Omental fat pad (tissue), 3 donors: ENCODE measurements at regions not wholly inside any gene's neighbourhood (a gene's known extent, or its start where the extent isn't known, plus 50 kb on each side); places are given as distances from the start of the nearest gene placed in this dataset. TPM values are rescaled to one million over a fixed set of nuclear protein-coding genes. Genes with fewer than 3 reads are reported as not detected.
"Not testable (repeated sequence)": the region's sequence is repeated elsewhere in the genome, so short reads cannot be mapped to it uniquely, and the experiment has no call there.

Experiments
- ATAC-seq: fragments of 150-250 bp; one replicate; pipeline ENCODE4 v1.9.1; 2016; ENCODE audit warnings: mild to moderate bottlenecking, moderate library complexity; ENCODE audit not compliant: low FRiP score
- DNase-seq: peaks from one replicate; pipeline ENCODE4 v3.0.0-alpha.2; 2019; ENCODE audit warnings: low spot score
- CTCF ChIP-seq, 3 donors: fragments of 450-650 bp; IDR thresholded peaks; one replicate each; pipeline ENCODE4 v1.5.1; 2016 to 2017; ENCODE audit warnings: antibody characterized with exemption in 3 of 3, mild to moderate bottlenecking in 3 of 3, moderate library complexity in 2 of 3
- small RNA-seq: library from RNA; depleted of rRNA; stranded (forward); fragments of <200 nt; gene quantifications from one replicate; pipeline ENCODE3, GENCODE V24; 2016

GRCh38 chr9:111094958-111095357 lies 56.7 kb upstream of the LPAR1 start:
- no peak for ATAC-seq
- no peak for DNase-seq
- TF ChIP-seq CTCF (IDR thresholded peaks at IDR 0.05), result no peak

- ATAC-seq (peak; percentile 66), DNase-seq (no peak)
- TF ChIP-seq CTCF (IDR thresholded peaks at IDR 0.05), result no peak
These were observed 56.2 kb upstream of the LPAR1 start for GRCh38 chr9:111094433-111094924.

- not testable (repeated sequence) for ATAC-seq, DNase-seq
These were observed 53.9 kb upstream of the LPAR1 start for GRCh38 chr9:111092167-111092566.

Small RNA genes lying in the stretch of these regions (small RNA-seq; reads per million reads assigned to genes)
- gene MIR7702 (not detected), gene RNY4P18 (0.52 reads per million)
